ENCODE measurements at regions not wholly inside any gene's neighbourhood (a gene's known extent, or its start where the extent isn't known, plus 50 kb on each side); places are given as distances from the start of the nearest gene placed in this dataset.

DNA sequence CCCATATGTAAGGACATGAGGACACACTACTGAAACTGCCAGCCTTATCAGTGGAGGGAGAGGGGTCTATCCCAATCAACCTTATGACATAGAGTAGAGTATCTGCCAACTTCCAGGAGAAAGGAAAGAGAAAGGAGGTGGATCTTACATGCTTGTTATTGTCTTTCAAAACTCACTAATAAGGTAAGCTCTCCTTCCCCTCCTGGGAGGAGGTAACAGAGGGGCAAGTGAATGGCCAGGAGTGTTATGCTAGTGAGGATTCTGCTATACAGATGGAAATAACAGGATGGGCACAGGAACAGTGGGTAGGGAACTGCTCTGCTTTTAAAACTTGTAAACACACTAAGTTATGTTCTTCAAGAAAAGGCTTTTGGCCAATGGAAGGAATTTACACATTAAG, 1020.1 kb downstream of the TDRD15 start (continued):
- TF ChIP-seq, protein P1, sequence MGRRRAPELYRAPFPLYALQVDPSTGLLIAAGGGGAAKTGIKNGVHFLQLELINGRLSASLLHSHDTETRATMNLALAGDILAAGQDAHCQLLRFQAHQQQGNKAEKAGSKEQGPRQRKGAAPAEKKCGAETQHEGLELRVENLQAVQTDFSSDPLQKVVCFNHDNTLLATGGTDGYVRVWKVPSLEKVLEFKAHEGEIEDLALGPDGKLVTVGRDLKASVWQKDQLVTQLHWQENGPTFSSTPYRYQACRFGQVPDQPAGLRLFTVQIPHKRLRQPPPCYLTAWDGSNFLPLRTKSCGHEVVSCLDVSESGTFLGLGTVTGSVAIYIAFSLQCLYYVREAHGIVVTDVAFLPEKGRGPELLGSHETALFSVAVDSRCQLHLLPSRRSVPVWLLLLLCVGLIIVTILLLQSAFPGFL (CRISPR knock-in tag; IDR thresholded peaks at IDR 0.05; ENCODE audit: borderline replicate concordance): no peak
- TF ChIP-seq, protein P2, sequence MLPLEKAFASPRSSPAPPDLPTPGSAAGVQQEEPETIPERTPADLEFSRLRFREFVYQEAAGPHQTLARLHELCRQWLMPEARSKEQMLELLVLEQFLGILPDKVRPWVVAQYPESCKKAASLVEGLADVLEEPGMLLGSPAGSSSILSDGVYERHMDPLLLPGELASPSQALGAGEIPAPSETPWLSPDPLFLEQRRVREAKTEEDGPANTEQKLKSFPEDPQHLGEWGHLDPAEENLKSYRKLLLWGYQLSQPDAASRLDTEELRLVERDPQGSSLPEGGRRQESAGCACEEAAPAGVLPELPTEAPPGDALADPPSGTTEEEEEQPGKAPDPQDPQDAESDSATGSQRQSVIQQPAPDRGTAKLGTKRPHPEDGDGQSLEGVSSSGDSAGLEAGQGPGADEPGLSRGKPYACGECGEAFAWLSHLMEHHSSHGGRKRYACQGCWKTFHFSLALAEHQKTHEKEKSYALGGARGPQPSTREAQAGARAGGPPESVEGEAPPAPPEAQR (CRISPR knock-in tag; IDR thresholded peaks at IDR 0.05): 0 out of 2 replicates have a peak, but pooled peaks have one; percentile 18
- no peak for TF ChIP-seq ZNF219 (CRISPR knock-in tag; IDR thresholded peaks at IDR 0.05; ENCODE audit: borderline replicate concordance)

DNA sequence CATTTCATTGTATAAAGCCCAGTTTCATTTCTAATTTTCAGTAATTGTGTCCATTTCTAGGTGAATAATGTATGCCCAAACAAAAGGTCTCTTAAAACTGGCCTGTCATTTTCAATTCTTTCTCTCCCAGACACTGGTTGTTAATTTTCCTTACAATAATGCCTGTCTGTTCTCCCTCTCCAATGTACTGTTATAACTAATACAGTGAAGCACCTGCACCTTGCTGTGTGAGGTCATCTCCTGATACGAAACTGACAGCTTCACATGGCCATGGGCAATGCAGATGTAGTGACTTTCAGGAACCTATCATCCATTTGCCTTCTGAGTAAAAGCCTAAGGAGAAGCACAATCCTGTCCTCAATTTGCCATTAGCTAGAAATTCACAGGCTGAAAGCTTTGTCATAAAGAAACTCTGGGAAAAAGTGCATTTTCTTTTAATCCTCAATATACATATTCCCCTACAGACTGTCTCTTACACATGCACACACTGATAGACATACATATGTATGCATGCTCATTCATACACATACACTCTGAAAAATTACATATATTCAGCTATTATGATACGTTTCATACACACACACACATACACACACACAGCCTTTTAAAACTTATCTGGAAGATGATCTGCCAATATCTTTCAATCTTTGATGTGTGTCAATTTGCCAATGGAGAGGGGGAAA, 1030.3 kb downstream of the TDRD15 start:
- POLR2A ChIA-PET: no interaction called here
- peaks cover 17% of the 10 kb centered on the region for H3K4me1 Mint-ChIP-seq
- DNase-seq (ENCODE audit: low spot score): no peak
- H3K36me3 Mint-ChIP-seq: peaks cover 29% of the 10 kb centered on the region
- no peak overlapping the region for H3K27ac Mint-ChIP-seq
- CTCF ChIA-PET: interaction anchor here (0.6 kb wide), 1 partner anchor 1100 kb away, joined by 3 read pairs; no protein-coding TSS in a partner anchor
- H3K4me3 Mint-ChIP-seq: no peak overlapping the region
- ATAC-seq: no peak
- peaks cover 47% of the 10 kb centered on the region for H3K9me3 Mint-ChIP-seq
- H3K27me3 Mint-ChIP-seq (ENCODE audit: low read depth): no peaks in the 10 kb centered on the region
- TF ChIP-seq NR1H2 (CRISPR knock-in tag; IDR thresholded peaks at IDR 0.05) (no peak), NFYB (CRISPR knock-in tag; conservative IDR thresholded peaks at IDR 0.05; ENCODE audit: low read depth) (no peak), MYBL2 (CRISPR knock-in tag; IDR thresholded peaks at IDR 0.05) (no peak), ETV6 (CRISPR knock-in tag; IDR thresholded peaks at IDR 0.05) (no peak), TP53 (CRISPR knock-in tag; IDR thresholded peaks at IDR 0.05) (no peak), NFATC4 (CRISPR knock-in tag; IDR thresholded peaks at IDR 0.05) (no peak), FOXP1 (CRISPR knock-in tag; IDR thresholded peaks at IDR 0.05; ENCODE audit: borderline replicate concordance) (no peak), TCF7 (CRISPR knock-in tag; IDR thresholded peaks at IDR 0.05; ENCODE audit: low read depth) (no peak), ZNF232 (CRISPR knock-in tag; IDR thresholded peaks at IDR 0.05) (no peak), ZNF423 (CRISPR knock-in tag; IDR thresholded peaks at IDR 0.05) (no peak)
- TF ChIP-seq, protein P3, sequence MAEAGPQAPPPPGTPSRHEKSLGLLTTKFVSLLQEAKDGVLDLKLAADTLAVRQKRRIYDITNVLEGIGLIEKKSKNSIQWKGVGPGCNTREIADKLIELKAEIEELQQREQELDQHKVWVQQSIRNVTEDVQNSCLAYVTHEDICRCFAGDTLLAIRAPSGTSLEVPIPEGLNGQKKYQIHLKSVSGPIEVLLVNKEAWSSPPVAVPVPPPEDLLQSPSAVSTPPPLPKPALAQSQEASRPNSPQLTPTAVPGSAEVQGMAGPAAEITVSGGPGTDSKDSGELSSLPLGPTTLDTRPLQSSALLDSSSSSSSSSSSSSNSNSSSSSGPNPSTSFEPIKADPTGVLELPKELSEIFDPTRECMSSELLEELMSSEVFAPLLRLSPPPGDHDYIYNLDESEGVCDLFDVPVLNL (CRISPR knock-in tag; IDR thresholded peaks at IDR 0.05; ENCODE audit: borderline replicate concordance, low read depth): no peak
- TF ChIP-seq, protein P4, sequence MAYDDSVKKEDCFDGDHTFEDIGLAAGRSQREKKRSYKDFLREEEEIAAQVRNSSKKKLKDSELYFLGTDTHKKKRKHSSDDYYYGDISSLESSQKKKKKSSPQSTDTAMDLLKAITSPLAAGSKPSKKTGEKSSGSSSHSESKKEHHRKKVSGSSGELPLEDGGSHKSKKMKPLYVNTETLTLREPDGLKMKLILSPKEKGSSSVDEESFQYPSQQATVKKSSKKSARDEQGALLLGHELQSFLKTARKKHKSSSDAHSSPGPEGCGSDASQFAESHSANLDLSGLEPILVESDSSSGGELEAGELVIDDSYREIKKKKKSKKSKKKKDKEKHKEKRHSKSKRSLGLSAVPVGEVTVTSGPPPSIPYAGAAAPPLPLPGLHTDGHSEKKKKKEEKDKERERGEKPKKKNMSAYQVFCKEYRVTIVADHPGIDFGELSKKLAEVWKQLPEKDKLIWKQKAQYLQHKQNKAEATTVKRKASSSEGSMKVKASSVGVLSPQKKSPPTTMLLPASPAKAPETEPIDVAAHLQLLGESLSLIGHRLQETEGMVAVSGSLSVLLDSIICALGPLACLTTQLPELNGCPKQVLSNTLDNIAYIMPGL (CRISPR knock-in tag; IDR thresholded peaks at IDR 0.05): no peak
- TF ChIP-seq, protein P5, sequence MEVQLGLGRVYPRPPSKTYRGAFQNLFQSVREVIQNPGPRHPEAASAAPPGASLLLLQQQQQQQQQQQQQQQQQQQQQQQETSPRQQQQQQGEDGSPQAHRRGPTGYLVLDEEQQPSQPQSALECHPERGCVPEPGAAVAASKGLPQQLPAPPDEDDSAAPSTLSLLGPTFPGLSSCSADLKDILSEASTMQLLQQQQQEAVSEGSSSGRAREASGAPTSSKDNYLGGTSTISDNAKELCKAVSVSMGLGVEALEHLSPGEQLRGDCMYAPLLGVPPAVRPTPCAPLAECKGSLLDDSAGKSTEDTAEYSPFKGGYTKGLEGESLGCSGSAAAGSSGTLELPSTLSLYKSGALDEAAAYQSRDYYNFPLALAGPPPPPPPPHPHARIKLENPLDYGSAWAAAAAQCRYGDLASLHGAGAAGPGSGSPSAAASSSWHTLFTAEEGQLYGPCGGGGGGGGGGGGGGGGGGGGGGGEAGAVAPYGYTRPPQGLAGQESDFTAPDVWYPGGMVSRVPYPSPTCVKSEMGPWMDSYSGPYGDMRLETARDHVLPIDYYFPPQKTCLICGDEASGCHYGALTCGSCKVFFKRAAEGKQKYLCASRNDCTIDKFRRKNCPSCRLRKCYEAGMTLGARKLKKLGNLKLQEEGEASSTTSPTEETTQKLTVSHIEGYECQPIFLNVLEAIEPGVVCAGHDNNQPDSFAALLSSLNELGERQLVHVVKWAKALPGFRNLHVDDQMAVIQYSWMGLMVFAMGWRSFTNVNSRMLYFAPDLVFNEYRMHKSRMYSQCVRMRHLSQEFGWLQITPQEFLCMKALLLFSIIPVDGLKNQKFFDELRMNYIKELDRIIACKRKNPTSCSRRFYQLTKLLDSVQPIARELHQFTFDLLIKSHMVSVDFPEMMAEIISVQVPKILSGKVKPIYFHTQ (CRISPR knock-in tag; IDR thresholded peaks at IDR 0.05): no peak
- TF ChIP-seq, protein P6, sequence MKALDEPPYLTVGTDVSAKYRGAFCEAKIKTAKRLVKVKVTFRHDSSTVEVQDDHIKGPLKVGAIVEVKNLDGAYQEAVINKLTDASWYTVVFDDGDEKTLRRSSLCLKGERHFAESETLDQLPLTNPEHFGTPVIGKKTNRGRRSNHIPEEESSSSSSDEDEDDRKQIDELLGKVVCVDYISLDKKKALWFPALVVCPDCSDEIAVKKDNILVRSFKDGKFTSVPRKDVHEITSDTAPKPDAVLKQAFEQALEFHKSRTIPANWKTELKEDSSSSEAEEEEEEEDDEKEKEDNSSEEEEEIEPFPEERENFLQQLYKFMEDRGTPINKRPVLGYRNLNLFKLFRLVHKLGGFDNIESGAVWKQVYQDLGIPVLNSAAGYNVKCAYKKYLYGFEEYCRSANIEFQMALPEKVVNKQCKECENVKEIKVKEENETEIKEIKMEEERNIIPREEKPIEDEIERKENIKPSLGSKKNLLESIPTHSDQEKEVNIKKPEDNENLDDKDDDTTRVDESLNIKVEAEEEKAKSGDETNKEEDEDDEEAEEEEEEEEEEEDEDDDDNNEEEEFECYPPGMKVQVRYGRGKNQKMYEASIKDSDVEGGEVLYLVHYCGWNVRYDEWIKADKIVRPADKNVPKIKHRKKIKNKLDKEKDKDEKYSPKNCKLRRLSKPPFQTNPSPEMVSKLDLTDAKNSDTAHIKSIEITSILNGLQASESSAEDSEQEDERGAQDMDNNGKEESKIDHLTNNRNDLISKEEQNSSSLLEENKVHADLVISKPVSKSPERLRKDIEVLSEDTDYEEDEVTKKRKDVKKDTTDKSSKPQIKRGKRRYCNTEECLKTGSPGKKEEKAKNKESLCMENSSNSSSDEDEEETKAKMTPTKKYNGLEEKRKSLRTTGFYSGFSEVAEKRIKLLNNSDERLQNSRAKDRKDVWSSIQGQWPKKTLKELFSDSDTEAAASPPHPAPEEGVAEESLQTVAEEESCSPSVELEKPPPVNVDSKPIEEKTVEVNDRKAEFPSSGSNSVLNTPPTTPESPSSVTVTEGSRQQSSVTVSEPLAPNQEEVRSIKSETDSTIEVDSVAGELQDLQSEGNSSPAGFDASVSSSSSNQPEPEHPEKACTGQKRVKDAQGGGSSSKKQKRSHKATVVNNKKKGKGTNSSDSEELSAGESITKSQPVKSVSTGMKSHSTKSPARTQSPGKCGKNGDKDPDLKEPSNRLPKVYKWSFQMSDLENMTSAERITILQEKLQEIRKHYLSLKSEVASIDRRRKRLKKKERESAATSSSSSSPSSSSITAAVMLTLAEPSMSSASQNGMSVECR (CRISPR knock-in tag; IDR thresholded peaks at IDR 0.05; ENCODE audit: borderline replicate concordance): no peak
- TF ChIP-seq, protein P7, sequence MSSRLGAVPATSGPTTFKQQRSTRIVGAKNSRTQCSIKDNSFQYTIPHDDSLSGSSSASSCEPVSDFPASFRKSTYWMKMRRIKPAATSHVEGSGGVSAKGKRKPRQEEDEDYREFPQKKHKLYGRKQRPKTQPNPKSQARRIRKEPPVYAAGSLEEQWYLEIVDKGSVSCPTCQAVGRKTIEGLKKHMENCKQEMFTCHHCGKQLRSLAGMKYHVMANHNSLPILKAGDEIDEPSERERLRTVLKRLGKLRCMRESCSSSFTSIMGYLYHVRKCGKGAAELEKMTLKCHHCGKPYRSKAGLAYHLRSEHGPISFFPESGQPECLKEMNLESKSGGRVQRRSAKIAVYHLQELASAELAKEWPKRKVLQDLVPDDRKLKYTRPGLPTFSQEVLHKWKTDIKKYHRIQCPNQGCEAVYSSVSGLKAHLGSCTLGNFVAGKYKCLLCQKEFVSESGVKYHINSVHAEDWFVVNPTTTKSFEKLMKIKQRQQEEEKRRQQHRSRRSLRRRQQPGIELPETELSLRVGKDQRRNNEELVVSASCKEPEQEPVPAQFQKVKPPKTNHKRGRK (CRISPR knock-in tag; IDR thresholded peaks at IDR 0.05; ENCODE audit: borderline replicate concordance): no peak
- TF ChIP-seq, protein P8, sequence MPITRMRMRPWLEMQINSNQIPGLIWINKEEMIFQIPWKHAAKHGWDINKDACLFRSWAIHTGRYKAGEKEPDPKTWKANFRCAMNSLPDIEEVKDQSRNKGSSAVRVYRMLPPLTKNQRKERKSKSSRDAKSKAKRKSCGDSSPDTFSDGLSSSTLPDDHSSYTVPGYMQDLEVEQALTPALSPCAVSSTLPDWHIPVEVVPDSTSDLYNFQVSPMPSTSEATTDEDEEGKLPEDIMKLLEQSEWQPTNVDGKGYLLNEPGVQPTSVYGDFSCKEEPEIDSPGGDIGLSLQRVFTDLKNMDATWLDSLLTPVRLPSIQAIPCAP (CRISPR knock-in tag; IDR thresholded peaks at IDR 0.05): no peak

Data from WTC11 (cell line).